Psoas muscle (tissue), 7 donors: ENCODE measurements at regions not wholly inside any gene's neighbourhood (a gene's known extent, or its start where the extent isn't known, plus 50 kb on each side); places are given as distances from the start of the nearest gene placed in this dataset.

ENCODE experiments used
- ATAC-seq, 4 donors: fragments of 200-7000 bp; cut with Tn5 transposase; one replicate each; pipeline ENCODE4 v1.9.1; 2020; ENCODE audit warnings: moderate library complexity in 3 of 4, mild to moderate bottlenecking in 2 of 4
- DNase-seq, 2 donors: peaks; one replicate each; pipeline ENCODE4 v3.0.0-alpha.2; 2020
- H3K27ac ChIP-seq: fragments of 200-600 bp; one replicate; pipeline ENCODE4 v1.8.0; 2022
- H3K27me3 ChIP-seq, 3 donors: fragments of 200-600 bp in 1 of 3; one replicate each; pipeline versions ENCODE4 v1.6.1 to v1.8.0; 2013 to 2022; ENCODE audit warnings: low read length in 2 of 3, mild to moderate bottlenecking in 2 of 3, moderate library complexity in 1 of 3; ENCODE audit not compliant: insufficient read depth in 3 of 3
- H3K36me3 ChIP-seq, 2 donors: fragments of 200-600 bp in 1 of 2; one replicate each; pipeline versions ENCODE4 v1.6.1 to v1.8.0; 2013 to 2022; ENCODE audit warnings: low read depth in 1 of 2, mild to moderate bottlenecking in 1 of 2, moderate library complexity in 1 of 2; ENCODE audit not compliant: insufficient read depth in 1 of 2
- H3K4me1 ChIP-seq: fragments of 200-600 bp; one replicate; pipeline ENCODE4 v1.8.0; 2022
- H3K4me3 ChIP-seq: fragments of 200-600 bp; one replicate; pipeline ENCODE4 v1.8.0; 2022; ENCODE audit warnings: mild to moderate bottlenecking
- H3K9me3 ChIP-seq: fragments of 200-600 bp; one replicate; pipeline ENCODE4 v1.8.0; 2022
- WGBS, 3 donors: extraction: QIAGEN DNeasy Blood & Tissue Kit; methylation state at CpG; one replicate each; pipeline versions ENCODE4 v1.1.6 to v1.1.7; 2013; 5-methylcytosine and 5-hydroxymethylcytosine counted together
- intact Hi-C, 2 donors: fragments of 100-400 bp; cut with DNase I; formaldehyde crosslinking; loops; one replicate each; pipeline versions ENCODE4 v1.11.0 to v1.14.2; 2022
- TF ChIP-seq, protein P1 (sequence below): fragments of 200-600 bp; IDR thresholded peaks from one replicate; pipeline ENCODE4 v1.8.0; 2022; ENCODE audit warnings: antibody characterized with exemption
- donor health status: healthy with polysubstance abuse.
- donor health status: DM: no; HTN: no; CAD: no; lungs with moderate emphysema.
- donor health status: Bipolar disorder and iron deficiency.
- donor health status: healthy.
- donor health status: DM: yes; HTN: yes; CAD: no.
- donor health status: DM: no; HTN: no; CAD: no.
- donor health status: DM: yes; HTN: yes; CAD: no.

DNA sequence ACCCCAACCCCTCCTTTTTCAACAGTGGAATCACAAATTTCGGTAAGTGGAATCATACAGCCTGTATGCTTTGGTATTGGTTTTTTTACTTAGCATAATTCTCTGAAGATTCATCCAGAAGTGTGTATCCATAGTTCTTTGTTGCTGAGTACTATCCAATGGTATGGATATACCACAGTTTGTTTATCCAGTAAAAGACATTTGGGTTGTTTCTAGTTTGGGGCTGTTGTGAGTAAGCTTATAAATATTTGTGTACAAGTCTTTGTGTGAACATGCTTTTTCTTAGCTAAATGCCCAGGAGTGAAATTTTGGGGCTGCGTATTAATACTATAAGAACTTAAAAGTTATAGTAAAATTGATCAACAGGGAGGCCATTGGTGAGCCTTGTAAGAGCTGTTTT is 57.5 kb upstream of the GC start:
- ATAC-seq = no peak
- Histone ChIP-seq H3K27me3 (no peaks in the 10 kb centered on the region), H3K4me3 (no peak overlapping the region), H3K4me1 (no peaks in the 10 kb centered on the region), H3K9me3 (no peaks in the 10 kb centered on the region), H3K36me3 (no peaks in the 10 kb centered on the region), H3K27ac (no peak overlapping the region)
- no peak for DNase-seq
- TF ChIP-seq, protein P1, sequence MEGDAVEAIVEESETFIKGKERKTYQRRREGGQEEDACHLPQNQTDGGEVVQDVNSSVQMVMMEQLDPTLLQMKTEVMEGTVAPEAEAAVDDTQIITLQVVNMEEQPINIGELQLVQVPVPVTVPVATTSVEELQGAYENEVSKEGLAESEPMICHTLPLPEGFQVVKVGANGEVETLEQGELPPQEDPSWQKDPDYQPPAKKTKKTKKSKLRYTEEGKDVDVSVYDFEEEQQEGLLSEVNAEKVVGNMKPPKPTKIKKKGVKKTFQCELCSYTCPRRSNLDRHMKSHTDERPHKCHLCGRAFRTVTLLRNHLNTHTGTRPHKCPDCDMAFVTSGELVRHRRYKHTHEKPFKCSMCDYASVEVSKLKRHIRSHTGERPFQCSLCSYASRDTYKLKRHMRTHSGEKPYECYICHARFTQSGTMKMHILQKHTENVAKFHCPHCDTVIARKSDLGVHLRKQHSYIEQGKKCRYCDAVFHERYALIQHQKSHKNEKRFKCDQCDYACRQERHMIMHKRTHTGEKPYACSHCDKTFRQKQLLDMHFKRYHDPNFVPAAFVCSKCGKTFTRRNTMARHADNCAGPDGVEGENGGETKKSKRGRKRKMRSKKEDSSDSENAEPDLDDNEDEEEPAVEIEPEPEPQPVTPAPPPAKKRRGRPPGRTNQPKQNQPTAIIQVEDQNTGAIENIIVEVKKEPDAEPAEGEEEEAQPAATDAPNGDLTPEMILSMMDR = no peak
- WGBS, 3 donors = 86 to 92% (median 86%) methylated on average over 2 of the region's 2 CpGs
- intact Hi-C loops = no loop called here

DNA sequence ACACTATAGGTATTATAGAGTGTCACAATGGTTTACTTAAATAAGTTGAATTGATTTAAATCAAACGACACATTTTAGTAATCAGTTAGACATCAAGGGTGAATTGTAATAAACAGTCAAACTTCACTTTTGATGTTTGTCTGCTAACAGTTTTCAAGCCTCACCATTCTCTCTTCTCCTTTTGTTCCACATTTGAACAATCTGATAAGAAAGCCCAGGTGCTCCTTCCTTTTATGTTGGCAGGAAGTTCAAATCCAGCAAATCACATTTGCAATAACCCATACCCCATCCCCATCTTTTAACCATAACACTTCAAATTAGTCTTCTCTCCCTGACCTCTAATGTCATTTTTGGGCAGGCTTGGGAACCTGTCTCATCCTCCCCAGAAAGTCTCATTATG is 63.4 kb upstream of the GC start:
- H3K27ac ChIP-seq = no peak overlapping the region
- H3K4me3 ChIP-seq = no peak overlapping the region
- no peak for DNase-seq
- H3K4me1 ChIP-seq = no peaks in the 10 kb centered on the region
- H3K36me3 ChIP-seq = no peaks in the 10 kb centered on the region
- 88 to 91% (median 88%) methylated on average over 1 of the region's 1 CpG for WGBS, 3 donors
- no peaks in the 10 kb centered on the region for H3K9me3 ChIP-seq
- ATAC-seq = no peak
- intact Hi-C loops = no loop called here
- no peaks in the 10 kb centered on the region for H3K27me3 ChIP-seq
- TF ChIP-seq, protein P1 = no peak

DNA sequence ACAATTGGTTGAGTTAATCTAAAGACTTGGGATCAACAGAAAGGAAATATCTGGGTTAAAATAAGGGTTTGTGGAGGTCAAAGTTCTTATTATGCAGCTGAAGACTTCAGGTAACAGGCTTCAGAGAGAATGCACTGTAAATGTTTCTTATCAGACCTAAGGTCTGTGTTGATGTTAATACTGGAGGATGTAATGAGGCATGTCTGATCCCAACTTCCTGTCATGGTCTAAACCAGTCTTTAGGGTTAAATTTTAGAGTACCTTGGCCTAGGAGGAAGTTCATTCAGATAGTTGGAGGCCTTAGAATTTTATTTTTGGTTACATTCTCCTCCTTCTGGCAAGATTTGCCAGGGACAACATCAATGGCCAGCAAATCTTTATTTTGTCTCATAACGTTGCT is 72.1 kb upstream of the GC start:
- Histone ChIP-seq H3K27me3 (no peaks in the 10 kb centered on the region), H3K27ac (no peak overlapping the region), H3K9me3 (no peaks in the 10 kb centered on the region), H3K4me3 (no peak overlapping the region), H3K36me3 (no peaks in the 10 kb centered on the region), H3K4me1 (no peaks in the 10 kb centered on the region)
- DNase-seq = no peak
- TF ChIP-seq, protein P1 = no peak
- WGBS, 3 donors = 39 to 50% (median 40%) methylated on average over 1 of the region's 1 CpG
- intact Hi-C loops = no loop called here
- ATAC-seq = no peak

DNA sequence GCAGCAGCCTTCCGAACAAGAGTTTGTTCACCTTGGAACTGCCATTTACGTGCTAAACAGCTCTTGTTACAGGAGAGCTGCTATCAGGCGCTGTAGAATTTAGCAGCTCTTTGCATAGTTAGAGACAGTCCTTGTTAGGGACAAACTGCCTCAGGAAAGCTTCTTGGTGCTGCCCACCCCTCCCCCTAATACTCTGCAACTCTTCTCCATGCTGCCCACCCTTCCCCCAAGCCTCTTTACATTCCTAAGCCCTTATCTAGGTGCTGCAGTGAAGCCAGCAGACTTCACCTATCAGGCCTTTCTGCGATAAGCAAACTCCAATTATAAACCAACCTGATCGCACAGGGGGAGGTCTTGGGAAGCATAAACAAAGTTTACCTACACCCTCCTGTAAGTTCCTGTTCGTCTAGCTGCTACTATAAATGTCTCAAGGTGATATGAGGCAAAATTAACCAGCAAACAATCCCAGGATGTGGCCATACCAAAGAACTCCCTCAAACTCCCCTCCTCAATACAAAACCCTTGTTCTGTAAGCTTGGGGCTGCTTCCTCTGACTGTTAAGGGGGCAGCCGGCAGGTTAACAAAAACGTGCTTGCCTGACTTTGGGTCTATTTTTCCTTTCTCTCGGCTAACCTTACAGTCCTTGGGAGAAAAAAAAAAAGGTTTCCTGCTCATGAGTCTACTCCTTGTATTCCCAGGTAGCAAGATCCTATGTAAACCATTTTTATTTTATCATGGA is 74.0 kb upstream of the GC start:
- WGBS, 3 donors = 24 to 27% (median 25%) methylated on average over 9 of the region's 9 CpGs

More for the DNA sequence above, 74.0 kb upstream of the GC start:
- H3K4me1 ChIP-seq = no peaks in the 10 kb centered on the region
- TF ChIP-seq, protein P1 = no peak
- DNase-seq = no peak
- intact Hi-C loops = no loop called here
- no peaks in the 10 kb centered on the region for H3K9me3 ChIP-seq
- H3K4me3 ChIP-seq = no peak overlapping the region
- H3K27ac ChIP-seq = no peak overlapping the region
- H3K36me3 ChIP-seq = no peaks in the 10 kb centered on the region
- no peak for ATAC-seq
- H3K27me3 ChIP-seq = no peaks in the 10 kb centered on the region
